Cardiac fibroblast (primary cell): ENCODE measurements at regions not wholly inside any gene's neighbourhood (a gene's known extent, or its start where the extent isn't known, plus 50 kb on each side); places are given as distances from the start of the nearest gene placed in this dataset.
A peak's percentile ranks its signal among the peaks of the same experiment; 100 is the strongest.

Source experiments
- DNase-seq, 2 donors: peaks; one replicate each; pipeline versions ENCODE4 v3.0.0 to v3.0.0-alpha.2; 2010; ENCODE audit warnings: low read depth in 2 of 2
- H3K4me3 ChIP-seq, 2 donors: replicated peaks in 1 of 2; 1 replicate in 1 of 2; 2 replicates in 1 of 2; pipeline ENCODE4 v1.5.1; 2011; ENCODE audit warnings: low read depth in 2 of 2, low read length in 2 of 2, mild to moderate bottlenecking in 2 of 2, moderate library complexity in 1 of 2
- TF ChIP-seq, protein P1 (sequence below): IDR thresholded peaks from one replicate; pipeline ENCODE4 v1.5.1; 2011; ENCODE audit warnings: low read depth, mild to moderate bottlenecking, low read length, inconsistent platforms

DNA sequence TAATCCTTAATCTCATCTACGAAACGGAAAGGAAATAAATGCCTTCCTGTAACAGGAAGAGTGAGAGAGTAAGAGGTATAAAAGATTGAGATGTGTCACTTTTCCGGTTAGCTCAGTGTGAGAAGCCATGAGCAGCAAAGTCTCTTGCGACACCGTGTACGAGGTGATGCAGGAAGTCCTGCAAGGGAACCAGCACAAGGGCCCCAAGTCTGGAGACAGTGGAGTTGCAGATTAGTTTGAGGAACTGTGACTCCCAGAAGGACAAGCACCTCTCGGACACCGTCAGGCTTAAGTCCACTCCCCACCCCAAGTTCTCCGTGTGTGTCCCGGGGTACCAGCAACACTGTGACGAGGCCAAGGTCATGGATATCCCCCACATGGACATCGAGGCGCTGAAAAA lies 592.3 kb upstream of the ADGRL2 start:
- DNase-seq, result no peak
- TF ChIP-seq, protein P1, sequence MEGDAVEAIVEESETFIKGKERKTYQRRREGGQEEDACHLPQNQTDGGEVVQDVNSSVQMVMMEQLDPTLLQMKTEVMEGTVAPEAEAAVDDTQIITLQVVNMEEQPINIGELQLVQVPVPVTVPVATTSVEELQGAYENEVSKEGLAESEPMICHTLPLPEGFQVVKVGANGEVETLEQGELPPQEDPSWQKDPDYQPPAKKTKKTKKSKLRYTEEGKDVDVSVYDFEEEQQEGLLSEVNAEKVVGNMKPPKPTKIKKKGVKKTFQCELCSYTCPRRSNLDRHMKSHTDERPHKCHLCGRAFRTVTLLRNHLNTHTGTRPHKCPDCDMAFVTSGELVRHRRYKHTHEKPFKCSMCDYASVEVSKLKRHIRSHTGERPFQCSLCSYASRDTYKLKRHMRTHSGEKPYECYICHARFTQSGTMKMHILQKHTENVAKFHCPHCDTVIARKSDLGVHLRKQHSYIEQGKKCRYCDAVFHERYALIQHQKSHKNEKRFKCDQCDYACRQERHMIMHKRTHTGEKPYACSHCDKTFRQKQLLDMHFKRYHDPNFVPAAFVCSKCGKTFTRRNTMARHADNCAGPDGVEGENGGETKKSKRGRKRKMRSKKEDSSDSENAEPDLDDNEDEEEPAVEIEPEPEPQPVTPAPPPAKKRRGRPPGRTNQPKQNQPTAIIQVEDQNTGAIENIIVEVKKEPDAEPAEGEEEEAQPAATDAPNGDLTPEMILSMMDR, result no peak
- H3K4me3 ChIP-seq, result no peak overlapping the region

DNA sequence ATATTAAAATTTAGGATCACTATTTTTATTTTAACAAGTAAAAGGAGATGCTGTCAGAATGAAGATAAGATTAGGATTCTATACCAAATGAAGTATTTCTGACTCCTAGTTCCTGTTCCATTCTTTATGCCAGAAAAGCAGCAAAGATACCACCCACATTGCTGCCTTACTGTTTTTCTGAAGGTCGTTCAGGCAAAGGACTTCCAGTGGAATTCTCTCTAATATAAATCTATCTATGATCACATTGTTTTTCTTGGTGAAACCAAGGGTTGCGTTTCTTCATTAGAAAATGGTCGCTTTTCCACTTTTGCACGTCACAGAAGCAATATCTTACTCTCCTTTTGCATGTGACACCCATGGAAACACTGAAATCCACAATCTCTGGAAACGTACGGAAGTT lies 594.8 kb upstream of the ADGRL2 start:
- no peak overlapping the region for H3K4me3 ChIP-seq
- peak in 1 of 2 donors; percentile 27 for DNase-seq
- TF ChIP-seq, protein P1, result no peak

DNA sequence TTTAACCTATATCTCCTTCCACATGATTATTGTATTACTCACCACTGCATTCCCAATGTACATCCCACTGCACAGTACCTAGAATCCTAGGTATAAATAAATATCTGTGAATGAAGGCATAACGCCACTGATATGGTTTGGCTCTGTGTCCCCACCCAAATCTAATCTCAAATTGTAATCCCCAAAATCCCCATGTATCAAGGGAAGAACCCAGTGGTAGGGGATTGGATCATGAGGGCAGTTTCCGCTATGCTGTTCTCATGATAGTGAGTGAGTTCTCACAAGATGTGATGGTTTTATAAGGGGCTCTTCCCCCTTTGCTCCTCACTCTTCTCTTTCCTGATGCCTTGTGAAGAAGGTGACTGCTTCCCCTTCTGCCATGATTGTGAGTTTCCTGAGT lies 599.0 kb upstream of the ADGRL2 start:
- TF ChIP-seq, protein P1, result no peak
- no peak for DNase-seq
- H3K4me3 ChIP-seq, result no peak overlapping the region

DNA sequence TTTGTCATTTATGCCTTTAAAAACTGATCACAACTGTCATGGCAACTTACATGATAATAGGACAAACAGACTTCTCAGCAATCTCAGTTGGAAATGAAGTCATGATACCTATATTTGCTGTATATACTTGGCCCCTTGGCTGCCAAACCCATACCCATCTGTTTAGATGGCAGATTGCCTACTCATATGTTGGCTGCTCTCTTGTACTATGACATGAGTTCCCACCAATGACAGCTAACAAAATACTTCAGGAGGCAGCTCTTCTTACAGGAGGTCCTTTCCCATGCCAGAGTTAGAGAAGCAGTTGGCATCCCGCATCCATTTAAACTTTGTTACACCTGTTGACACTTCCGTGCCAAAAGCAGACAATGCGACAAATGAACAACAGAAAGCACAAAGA lies 603.1 kb upstream of the ADGRL2 start:
- TF ChIP-seq, protein P1, result no peak
- no peak for DNase-seq
- H3K4me3 ChIP-seq, result no peak overlapping the region

DNA sequence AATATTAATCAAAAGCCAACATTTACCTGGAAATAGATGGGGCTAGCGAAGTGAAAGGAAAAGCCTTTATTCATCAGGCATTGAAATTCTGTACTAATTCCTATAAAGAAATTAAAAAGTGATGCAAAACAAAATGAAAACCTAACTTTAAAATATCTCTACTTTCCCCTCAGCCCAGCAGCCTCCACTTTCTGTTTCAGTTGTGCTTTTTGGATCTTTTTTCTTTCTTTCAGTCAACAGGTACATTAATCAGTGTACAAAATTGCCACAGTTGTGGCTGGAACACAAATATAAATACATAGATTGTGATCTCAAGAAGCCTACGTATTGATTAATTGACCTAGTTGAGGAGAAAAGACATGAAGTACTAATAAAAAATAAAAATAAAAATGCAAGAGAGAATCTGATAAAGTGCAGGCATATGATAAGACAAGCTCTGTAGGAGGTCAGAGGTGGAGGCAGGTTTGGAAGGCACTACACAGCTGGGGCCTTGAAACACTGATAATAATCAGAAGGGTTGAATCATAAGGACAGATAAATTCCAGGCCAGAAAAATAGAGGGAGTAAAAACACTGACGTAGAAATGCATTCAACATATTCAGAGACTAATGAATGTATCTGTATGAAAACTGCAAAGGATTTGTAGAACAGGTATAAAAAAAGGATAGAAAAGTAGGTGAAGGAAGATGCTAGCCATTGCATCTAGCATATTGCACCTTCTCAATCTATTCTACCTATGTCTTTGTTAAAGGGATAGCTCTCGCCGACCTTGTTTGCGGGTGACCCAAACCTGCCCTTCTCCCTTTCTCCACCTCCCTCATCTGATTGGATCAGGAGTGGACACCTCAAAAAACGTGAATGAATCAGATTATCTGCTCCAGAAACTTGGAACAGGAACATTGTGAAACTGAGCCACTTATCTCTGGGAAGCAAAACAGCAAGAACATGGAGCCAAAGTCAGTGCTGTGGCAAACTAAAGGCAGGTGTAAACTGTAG lies 607.8 kb upstream of the ADGRL2 start:
- DNase-seq, result no peak
- H3K4me3 ChIP-seq, result no peak overlapping the region
- TF ChIP-seq, protein P1, result no peak

DNA sequence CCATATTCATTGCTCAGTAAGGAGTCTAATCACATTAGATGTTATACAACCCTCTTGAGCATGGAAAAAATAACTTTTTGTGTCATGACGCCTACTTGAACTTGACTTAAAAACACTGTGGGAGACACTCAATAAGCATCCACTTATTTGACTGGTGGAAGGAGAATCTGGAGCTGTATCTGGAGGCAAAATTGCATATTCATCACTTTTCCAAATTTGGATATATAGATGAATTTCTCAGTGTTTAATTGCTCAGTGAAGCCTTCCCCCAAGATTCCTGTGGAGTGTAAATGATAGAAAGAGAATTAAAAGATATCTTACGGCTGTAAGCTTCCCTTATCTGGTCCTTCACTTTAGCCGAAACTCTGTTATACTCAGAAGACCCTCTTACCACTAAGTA lies 610.7 kb upstream of the ADGRL2 start:
- no peak overlapping the region for H3K4me3 ChIP-seq
- TF ChIP-seq, protein P1, result no peak
- no peak for DNase-seq
